ENCODE measurements at regions not wholly inside any gene's neighbourhood (a gene's known extent, or its start where the extent isn't known, plus 50 kb on each side); places are given as distances from the start of the nearest gene placed in this dataset.
"Not testable (repeated sequence)": the region's sequence is repeated elsewhere in the genome, so short reads cannot be mapped to it uniquely, and the experiment has no call there.

GRCh38 chr13:47726394-47726793 is 274.7 kb downstream of the SUCLA2 start:
- intact Hi-C loops (cut with micrococcal nuclease): no loop called here
- no peak for DNase-seq
- H3K9me3 Mint-ChIP-seq: no peaks in the 10 kb centered on the region
- no peaks in the 10 kb centered on the region for H3K36me3 Mint-ChIP-seq
- no peak overlapping the region for H3K27ac Mint-ChIP-seq
- CTCF ChIA-PET: no interaction called here
- POLR2A ChIA-PET: no interaction called here
- no peak overlapping the region for H3K4me3 Mint-ChIP-seq
- no peaks in the 10 kb centered on the region for H3K27me3 Mint-ChIP-seq
- H3K4me1 Mint-ChIP-seq (ENCODE audit: low read depth): no peaks in the 10 kb centered on the region

GRCh38 chr13:47723898-47724297 is 277.2 kb downstream of the SUCLA2 start:
- no peaks in the 10 kb centered on the region for H3K27me3 Mint-ChIP-seq
- ChIA-PET POLR2A (no interaction called here), CTCF (interaction anchor here (0.7 kb wide), 1 partner anchor 97 kb away, joined by 5 read pairs; no protein-coding TSS in a partner anchor)
- H3K36me3 Mint-ChIP-seq: no peaks in the 10 kb centered on the region
- H3K4me1 Mint-ChIP-seq (ENCODE audit: low read depth): no peaks in the 10 kb centered on the region
- H3K9me3 Mint-ChIP-seq: no peaks in the 10 kb centered on the region
- intact Hi-C loops (cut with micrococcal nuclease): no loop called here
- H3K4me3 Mint-ChIP-seq: no peak overlapping the region
- DNase-seq: no peak
- no peak overlapping the region for H3K27ac Mint-ChIP-seq

- intact Hi-C loops (cut with micrococcal nuclease): no loop called here
- Mint-ChIP-seq H3K27me3 (no peaks in the 10 kb centered on the region), H3K36me3 (no peaks in the 10 kb centered on the region), H3K27ac (no peak overlapping the region), H3K4me3 (no peak overlapping the region), H3K9me3 (no peaks in the 10 kb centered on the region), H3K4me1 (ENCODE audit: low read depth) (no peaks in the 10 kb centered on the region)
- ChIA-PET POLR2A (no interaction called here), CTCF (no interaction called here)
- no peak for DNase-seq
Observed at GRCh38 chr13:47719164-47719563, 281.9 kb downstream of the SUCLA2 start.

GRCh38 chr13:47718556-47718955 is 282.5 kb downstream of the SUCLA2 start:
- H3K4me1 Mint-ChIP-seq (ENCODE audit: low read depth): no peaks in the 10 kb centered on the region

GRCh38 chr13:47708386-47708785 is 292.7 kb downstream of the SUCLA2 start:
- Mint-ChIP-seq H3K36me3 (no peaks in the 10 kb centered on the region), H3K4me3 (no peak overlapping the region), H3K27me3 (peaks cover 3% of the 10 kb centered on the region), H3K9me3 (no peaks in the 10 kb centered on the region), H3K27ac (no peak overlapping the region), H3K4me1 (ENCODE audit: low read depth) (no peaks in the 10 kb centered on the region)
- CTCF ChIA-PET: no interaction called here
- intact Hi-C loops (cut with micrococcal nuclease): no loop called here
- POLR2A ChIA-PET: no interaction called here
- no peak for DNase-seq

More at GRCh38 chr13:47718556-47718955, 282.5 kb downstream of the SUCLA2 start:
- H3K27ac Mint-ChIP-seq: no peak overlapping the region
- H3K27me3 Mint-ChIP-seq: no peaks in the 10 kb centered on the region
- no peaks in the 10 kb centered on the region for H3K36me3 Mint-ChIP-seq
- ChIA-PET POLR2A (no interaction called here), CTCF (no interaction called here)
- no peak for DNase-seq
- intact Hi-C loops (cut with micrococcal nuclease): no loop called here
- peaks cover 4% of the 10 kb centered on the region for H3K9me3 Mint-ChIP-seq
- no peak overlapping the region for H3K4me3 Mint-ChIP-seq

GRCh38 chr13:47707414-47707813 is 293.7 kb downstream of the SUCLA2 start:
- ChIA-PET POLR2A (no interaction called here), CTCF (no interaction called here)
- Mint-ChIP-seq H3K4me1 (ENCODE audit: low read depth) (no peaks in the 10 kb centered on the region), H3K4me3 (no peak overlapping the region), H3K27ac (no peak overlapping the region), H3K36me3 (no peaks in the 10 kb centered on the region), H3K9me3 (no peaks in the 10 kb centered on the region), H3K27me3 (peaks cover 3% of the 10 kb centered on the region)
- DNase-seq: no peak
- intact Hi-C loops (cut with micrococcal nuclease): no loop called here

- Mint-ChIP-seq H3K9me3 (no peaks in the 10 kb centered on the region), H3K4me1 (ENCODE audit: low read depth) (no peaks in the 10 kb centered on the region), H3K36me3 (no peaks in the 10 kb centered on the region), H3K4me3 (no peak overlapping the region), H3K27ac (no peak overlapping the region), H3K27me3 (peaks cover 3% of the 10 kb centered on the region)
- DNase-seq: no peak
- CTCF ChIA-PET: no interaction called here
- POLR2A ChIA-PET: no interaction called here
- intact Hi-C loops (cut with micrococcal nuclease): no loop called here
Observed at GRCh38 chr13:47705185-47705584, 295.9 kb downstream of the SUCLA2 start.

GRCh38 chr13:47696674-47697073 is 304.4 kb downstream of the SUCLA2 start:
- H3K27ac Mint-ChIP-seq: no peak overlapping the region
- no peaks in the 10 kb centered on the region for H3K4me1 Mint-ChIP-seq (ENCODE audit: low read depth)
- H3K27me3 Mint-ChIP-seq: no peaks in the 10 kb centered on the region
- no peaks in the 10 kb centered on the region for H3K36me3 Mint-ChIP-seq
- H3K9me3 Mint-ChIP-seq: peaks cover 2% of the 10 kb centered on the region
- intact Hi-C loops (cut with micrococcal nuclease): no loop called here
- DNase-seq: no peak
- no peak overlapping the region for H3K4me3 Mint-ChIP-seq
- POLR2A ChIA-PET: no interaction called here
- CTCF ChIA-PET: no interaction called here

- H3K27ac Mint-ChIP-seq: no peak overlapping the region
- ChIA-PET POLR2A (no interaction called here), CTCF (no interaction called here)
- H3K4me3 Mint-ChIP-seq: no peak overlapping the region
- peaks cover 2% of the 10 kb centered on the region for H3K9me3 Mint-ChIP-seq
- H3K27me3 Mint-ChIP-seq: no peaks in the 10 kb centered on the region
- H3K4me1 Mint-ChIP-seq (ENCODE audit: low read depth): no peaks in the 10 kb centered on the region
- no peaks in the 10 kb centered on the region for H3K36me3 Mint-ChIP-seq
- no peak for DNase-seq
- intact Hi-C loops (cut with micrococcal nuclease): no loop called here
Observed at GRCh38 chr13:47687577-47687976, 313.5 kb downstream of the SUCLA2 start.

- H3K36me3 Mint-ChIP-seq; H3K4me1 Mint-ChIP-seq (ENCODE audit: low read depth); H3K9me3 Mint-ChIP-seq; DNase-seq; CTCF ChIA-PET; H3K27ac Mint-ChIP-seq; H3K4me3 Mint-ChIP-seq; H3K27me3 Mint-ChIP-seq; intact Hi-C loops (cut with micrococcal nuclease): not testable (repeated sequence)
- POLR2A ChIA-PET: interaction anchor here (0.6 kb wide), 1 partner anchor 19 kb away, joined by 4 read pairs; no protein-coding TSS in a partner anchor
Observed at GRCh38 chr13:47685156-47685555, 315.9 kb downstream of the SUCLA2 start.

GRCh38 chr13:47680748-47681147 is 320.3 kb downstream of the SUCLA2 start:
- H3K27ac Mint-ChIP-seq: no peak overlapping the region
- H3K4me1 Mint-ChIP-seq (ENCODE audit: low read depth): no peaks in the 10 kb centered on the region
- no peaks in the 10 kb centered on the region for H3K9me3 Mint-ChIP-seq
- no peaks in the 10 kb centered on the region for H3K27me3 Mint-ChIP-seq
- DNase-seq: no peak
- H3K36me3 Mint-ChIP-seq: no peaks in the 10 kb centered on the region
- intact Hi-C loops (cut with micrococcal nuclease): no loop called here
- ChIA-PET POLR2A (no interaction called here), CTCF (no interaction called here)
- no peak overlapping the region for H3K4me3 Mint-ChIP-seq

- Mint-ChIP-seq H3K4me3 (no peak overlapping the region), H3K36me3 (no peaks in the 10 kb centered on the region), H3K9me3 (no peaks in the 10 kb centered on the region), H3K27me3 (peaks cover 1% of the 10 kb centered on the region), H3K27ac (no peak overlapping the region), H3K4me1 (ENCODE audit: low read depth) (no peaks in the 10 kb centered on the region)
- ChIA-PET CTCF (no interaction called here), POLR2A (no interaction called here)
- intact Hi-C loops (cut with micrococcal nuclease): no loop called here
- no peak for DNase-seq
Observed at GRCh38 chr13:47679401-47679800, 321.7 kb downstream of the SUCLA2 start.

GRCh38 chr13:47678201-47678968 is 322.7 kb downstream of the SUCLA2 start:
- Mint-ChIP-seq H3K9me3 (no peaks in the 10 kb centered on the region), H3K4me1 (ENCODE audit: low read depth) (no peaks in the 10 kb centered on the region), H3K27ac (no peak overlapping the region), H3K36me3 (no peaks in the 10 kb centered on the region), H3K4me3 (no peak overlapping the region), H3K27me3 (peaks cover 1% of the 10 kb centered on the region)
- ChIA-PET CTCF (no interaction called here), POLR2A (no interaction called here)
- intact Hi-C loops (cut with micrococcal nuclease): no loop called here
- no peak for DNase-seq
